K562 (cell line): ENCODE measurements at regions not wholly inside any gene's neighbourhood (a gene's known extent, or its start where the extent isn't known, plus 50 kb on each side); places are given as distances from the start of the nearest gene placed in this dataset.

Experiments
- FUS ChIP-seq: fragments of 200-400 bp; formaldehyde crosslinking; optimal IDR thresholded peaks from 2 replicates; pipeline ENCODE3; 2017; ENCODE audit warnings: low read depth, low read length
- GABPB1 ChIP-seq: sonication (generic); formaldehyde crosslinking; IDR thresholded peaks from 2 replicates; pipeline ENCODE4 v1.8.0; 2022; ENCODE audit warnings: mild to moderate bottlenecking, missing genetic modification reagents
- KDM4B ChIP-seq, 2 experiments: fragments of 450-650 bp in 1 of 2; sonication (generic) in 1 of 2; IDR thresholded peaks; 2 replicates each; pipeline ENCODE4 v1.6.1; 2016 to 2017; ENCODE audit warnings: borderline replicate concordance in 2 of 2, antibody characterized with exemption in 1 of 2, low read depth in 1 of 2, mild to moderate bottlenecking in 1 of 2
- MTF1 ChIP-seq: fragments of 250-450 bp; sonication (Bioruptor Pico); IDR thresholded peaks from 2 replicates; pipeline ENCODE4 v1.9.0; 2021; ENCODE audit warnings: moderate library complexity, mild to moderate bottlenecking, inconsistent platforms, borderline replicate concordance
- NFATC3 ChIP-seq: fragments of 450-650 bp; IDR thresholded peaks from 2 replicates; pipeline ENCODE4 v1.6.1; 2017; ENCODE audit warnings: mild to moderate bottlenecking
- PURB ChIP-seq: sonication (generic); formaldehyde crosslinking; IDR thresholded peaks from 2 replicates; pipeline ENCODE4 v1.9.0; 2021; ENCODE audit warnings: low read depth, mild to moderate bottlenecking, missing genetic modification reagents
- ZBTB11 ChIP-seq, 3 experiments: fragments of 200-800 bp in 1 of 3; fragments of 250-450 bp in 1 of 3; fragments of 450-650 bp in 1 of 3; sonication (Bioruptor Pico) in 1 of 3; sonication (Bioruptor generic) in 1 of 3; formaldehyde crosslinking in 1 of 3; IDR thresholded peaks; 2 replicates each; pipeline versions ENCODE4 v1.6.1 to v1.8.0; 2016 to 2022; ENCODE audit warnings: mild to moderate bottlenecking in 2 of 3, missing genetic modification characterization in 2 of 3, missing compliant biosample characterization in 1 of 3, moderate library complexity in 1 of 3
- ZBTB17 ChIP-seq: fragments of 450-650 bp; formaldehyde crosslinking; IDR thresholded peaks from 2 replicates; pipeline ENCODE4 v1.4.0; 2020; ENCODE audit warnings: mild to moderate bottlenecking
- ZFP1 ChIP-seq: fragments of 450-650 bp; formaldehyde crosslinking; IDR thresholded peaks from 2 replicates; pipeline ENCODE4 v1.4.0; 2020; ENCODE audit warnings: mild to moderate bottlenecking, mixed read lengths
- TF ChIP-seq, protein P1 (sequence below): fragments of 250-450 bp; sonication (Bioruptor Pico); IDR thresholded peaks from 2 replicates; pipeline ENCODE4 v1.4.0; 2020; ENCODE audit warnings: mild to moderate bottlenecking, moderate library complexity
- TF ChIP-seq, protein P2 (sequence below): sonication (generic); formaldehyde crosslinking; IDR thresholded peaks from 2 replicates; pipeline ENCODE4 v1.8.0; 2023; ENCODE audit warnings: mild to moderate bottlenecking, missing genetic modification reagents

DNA sequence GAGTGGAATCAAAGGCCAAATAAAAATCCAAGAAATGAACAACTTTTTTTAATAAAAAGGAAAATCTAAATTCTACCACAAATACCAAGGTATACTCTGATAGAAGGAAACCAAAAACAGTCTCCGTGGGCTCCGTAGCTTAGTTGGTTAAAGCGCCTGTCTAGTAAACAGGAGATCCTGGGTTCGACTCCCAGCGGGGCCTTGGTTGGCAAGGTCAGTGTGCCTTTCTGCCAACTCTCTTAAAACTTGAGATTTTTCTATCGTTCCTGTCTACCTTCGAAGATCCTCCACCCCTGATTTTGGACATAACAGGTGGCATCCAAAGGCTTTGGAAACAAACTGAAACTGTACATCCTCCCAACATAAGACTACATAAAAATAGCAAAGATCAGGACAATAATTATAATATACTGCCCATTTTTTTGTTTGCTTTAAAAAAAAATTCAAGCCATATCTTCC lies 197.9 kb downstream of the TRIM27 start (continued):
- TF ChIP-seq, protein P1, sequence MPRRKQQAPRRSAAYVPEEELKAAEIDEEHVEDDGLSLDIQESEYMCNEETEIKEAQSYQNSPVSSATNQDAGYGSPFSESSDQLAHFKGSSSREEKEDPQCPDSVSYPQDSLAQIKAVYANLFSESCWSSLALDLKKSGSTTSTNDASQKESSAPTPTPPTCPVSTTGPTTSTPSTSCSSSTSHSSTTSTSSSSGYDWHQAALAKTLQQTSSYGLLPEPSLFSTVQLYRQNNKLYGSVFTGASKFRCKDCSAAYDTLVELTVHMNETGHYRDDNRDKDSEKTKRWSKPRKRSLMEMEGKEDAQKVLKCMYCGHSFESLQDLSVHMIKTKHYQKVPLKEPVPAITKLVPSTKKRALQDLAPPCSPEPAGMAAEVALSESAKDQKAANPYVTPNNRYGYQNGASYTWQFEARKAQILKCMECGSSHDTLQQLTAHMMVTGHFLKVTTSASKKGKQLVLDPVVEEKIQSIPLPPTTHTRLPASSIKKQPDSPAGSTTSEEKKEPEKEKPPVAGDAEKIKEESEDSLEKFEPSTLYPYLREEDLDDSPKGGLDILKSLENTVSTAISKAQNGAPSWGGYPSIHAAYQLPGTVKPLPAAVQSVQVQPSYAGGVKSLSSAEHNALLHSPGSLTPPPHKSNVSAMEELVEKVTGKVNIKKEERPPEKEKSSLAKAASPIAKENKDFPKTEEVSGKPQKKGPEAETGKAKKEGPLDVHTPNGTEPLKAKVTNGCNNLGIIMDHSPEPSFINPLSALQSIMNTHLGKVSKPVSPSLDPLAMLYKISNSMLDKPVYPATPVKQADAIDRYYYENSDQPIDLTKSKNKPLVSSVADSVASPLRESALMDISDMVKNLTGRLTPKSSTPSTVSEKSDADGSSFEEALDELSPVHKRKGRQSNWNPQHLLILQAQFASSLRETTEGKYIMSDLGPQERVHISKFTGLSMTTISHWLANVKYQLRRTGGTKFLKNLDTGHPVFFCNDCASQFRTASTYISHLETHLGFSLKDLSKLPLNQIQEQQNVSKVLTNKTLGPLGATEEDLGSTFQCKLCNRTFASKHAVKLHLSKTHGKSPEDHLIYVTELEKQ (CRISPR knock-in tag) = 0 out of 2 replicates have a peak, but pooled peaks have one; percentile 11
- TF ChIP-seq ZBTB11 (CRISPR knock-in tag; IDR thresholded peaks at IDR 0.05) (no peak), PURB (no peak), ZFP1 (CRISPR knock-in tag) (no peak), KDM4B (IDR thresholded peaks at IDR 0.05; ENCODE audit: borderline replicate concordance in 2 of 2, low read depth in 1 of 2) (no peak), GABPB1 (CRISPR knock-in tag) (no peak), FUS (no peak), MTF1 (no peak), NFATC3 (no peak), ZBTB17 (CRISPR knock-in tag) (no peak)
- TF ChIP-seq, protein P2, sequence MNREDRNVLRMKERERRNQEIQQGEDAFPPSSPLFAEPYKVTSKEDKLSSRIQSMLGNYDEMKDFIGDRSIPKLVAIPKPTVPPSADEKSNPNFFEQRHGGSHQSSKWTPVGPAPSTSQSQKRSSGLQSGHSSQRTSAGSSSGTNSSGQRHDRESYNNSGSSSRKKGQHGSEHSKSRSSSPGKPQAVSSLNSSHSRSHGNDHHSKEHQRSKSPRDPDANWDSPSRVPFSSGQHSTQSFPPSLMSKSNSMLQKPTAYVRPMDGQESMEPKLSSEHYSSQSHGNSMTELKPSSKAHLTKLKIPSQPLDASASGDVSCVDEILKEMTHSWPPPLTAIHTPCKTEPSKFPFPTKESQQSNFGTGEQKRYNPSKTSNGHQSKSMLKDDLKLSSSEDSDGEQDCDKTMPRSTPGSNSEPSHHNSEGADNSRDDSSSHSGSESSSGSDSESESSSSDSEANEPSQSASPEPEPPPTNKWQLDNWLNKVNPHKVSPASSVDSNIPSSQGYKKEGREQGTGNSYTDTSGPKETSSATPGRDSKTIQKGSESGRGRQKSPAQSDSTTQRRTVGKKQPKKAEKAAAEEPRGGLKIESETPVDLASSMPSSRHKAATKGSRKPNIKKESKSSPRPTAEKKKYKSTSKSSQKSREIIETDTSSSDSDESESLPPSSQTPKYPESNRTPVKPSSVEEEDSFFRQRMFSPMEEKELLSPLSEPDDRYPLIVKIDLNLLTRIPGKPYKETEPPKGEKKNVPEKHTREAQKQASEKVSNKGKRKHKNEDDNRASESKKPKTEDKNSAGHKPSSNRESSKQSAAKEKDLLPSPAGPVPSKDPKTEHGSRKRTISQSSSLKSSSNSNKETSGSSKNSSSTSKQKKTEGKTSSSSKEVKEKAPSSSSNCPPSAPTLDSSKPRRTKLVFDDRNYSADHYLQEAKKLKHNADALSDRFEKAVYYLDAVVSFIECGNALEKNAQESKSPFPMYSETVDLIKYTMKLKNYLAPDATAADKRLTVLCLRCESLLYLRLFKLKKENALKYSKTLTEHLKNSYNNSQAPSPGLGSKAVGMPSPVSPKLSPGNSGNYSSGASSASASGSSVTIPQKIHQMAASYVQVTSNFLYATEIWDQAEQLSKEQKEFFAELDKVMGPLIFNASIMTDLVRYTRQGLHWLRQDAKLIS (CRISPR knock-in tag) = no peak
